GM12864 (cell line): ENCODE measurements at regions not wholly inside any gene's neighbourhood (a gene's known extent, or its start where the extent isn't known, plus 50 kb on each side); places are given as distances from the start of the nearest gene placed in this dataset.

Experiments
- DNase-seq: peaks from one replicate; pipeline ENCODE4 v3.0.0-alpha.2; 2011; ENCODE audit warnings: low read depth
- H3K4me3 ChIP-seq: 2 replicates; pipeline ENCODE4 v1.5.1; 2011; ENCODE audit warnings: mild to moderate bottlenecking, low read depth, low read length, control low read depth
- CTCF ChIP-seq: IDR thresholded peaks from 2 replicates; pipeline ENCODE4 v1.5.1; 2011; ENCODE audit warnings: low read depth, mild to moderate bottlenecking, moderate library complexity, low read length, control low read depth, inconsistent platforms; ENCODE audit errors: missing control alignments

GRCh38 chr18:78071776-78072175 is 822.1 kb downstream of the GALR1 start:
- no peak for DNase-seq
- H3K4me3 ChIP-seq: no peak overlapping the region
- no peak for TF ChIP-seq CTCF

- TF ChIP-seq CTCF: no peak
- no peak for DNase-seq
- no peak overlapping the region for H3K4me3 ChIP-seq
Observed at GRCh38 chr18:78072375-78072774, 822.7 kb downstream of the GALR1 start.

GRCh38 chr18:78073275-78073674 is 823.6 kb downstream of the GALR1 start:
- H3K4me3 ChIP-seq: no peak overlapping the region
- TF ChIP-seq CTCF: no peak
- no peak for DNase-seq

GRCh38 chr18:78074400-78075020 is 824.9 kb downstream of the GALR1 start:
- DNase-seq: no peak
- TF ChIP-seq CTCF: no peak
- H3K4me3 ChIP-seq: no peak overlapping the region

GRCh38 chr18:78080081-78080480 is 830.4 kb downstream of the GALR1 start:
- no peak overlapping the region for H3K4me3 ChIP-seq
- no peak for TF ChIP-seq CTCF

GRCh38 chr18:78080761-78081160 is 831.1 kb downstream of the GALR1 start:
- no peak for TF ChIP-seq CTCF
- H3K4me3 ChIP-seq: no peak overlapping the region
- no peak for DNase-seq

More at GRCh38 chr18:78080081-78080480, 830.4 kb downstream of the GALR1 start:
- DNase-seq: no peak

- H3K4me3 ChIP-seq: no peak overlapping the region
- no peak for DNase-seq
- TF ChIP-seq CTCF: no peak
Observed at GRCh38 chr18:78082816-78083215, 833.2 kb downstream of the GALR1 start.
